HG03095 (cell line): ENCODE measurements at regions not wholly inside any gene's neighbourhood (a gene's known extent, or its start where the extent isn't known, plus 50 kb on each side); places are given as distances from the start of the nearest gene placed in this dataset.

Experiments used
- ATAC-seq: cut with Tn5 transposase; IDR thresholded peaks from one replicate; pipeline ENCODE4 v1.9.1; 2021; ENCODE audit warnings: moderate library complexity; ENCODE audit not compliant: unreplicated experiment

- no peak for ATAC-seq
These were observed 196.1 kb upstream of the CTAGE1 start for GRCh38 chr18:22613788-22614187.

GRCh38 chr18:22623513-22623912, 205.8 kb upstream of the CTAGE1 start:
- no peak for ATAC-seq

GRCh38 chr18:22624176-22624575, 206.5 kb upstream of the CTAGE1 start:
- ATAC-seq = no peak

- ATAC-seq = no peak
These were observed 207.7 kb upstream of the CTAGE1 start for GRCh38 chr18:22625406-22625805.

GRCh38 chr18:22626771-22627170, 209.1 kb upstream of the CTAGE1 start:
- no peak for ATAC-seq

GRCh38 chr18:22627506-22627905, 209.8 kb upstream of the CTAGE1 start:
- ATAC-seq = no peak

GRCh38 chr18:22628795-22629510, 211.2 kb upstream of the CTAGE1 start:
- ATAC-seq = no peak

GRCh38 chr18:22630980-22631379, 213.3 kb upstream of the CTAGE1 start:
- ATAC-seq = no peak

GRCh38 chr18:22632191-22632590, 214.5 kb upstream of the CTAGE1 start:
- ATAC-seq = no peak

GRCh38 chr18:22634464-22634863, 216.7 kb upstream of the CTAGE1 start:
- no peak for ATAC-seq

- no peak for ATAC-seq
These were observed 220.1 kb upstream of the CTAGE1 start for GRCh38 chr18:22637787-22638186.

- ATAC-seq = no peak
These were observed 221.3 kb upstream of the CTAGE1 start for GRCh38 chr18:22639026-22639463.

GRCh38 chr18:22639561-22639960, 221.8 kb upstream of the CTAGE1 start:
- ATAC-seq = no peak

- ATAC-seq = no peak
These were observed 222.6 kb upstream of the CTAGE1 start for GRCh38 chr18:22640281-22640842.

GRCh38 chr18:22641958-22642357, 224.2 kb upstream of the CTAGE1 start:
- no peak for ATAC-seq

GRCh38 chr18:22643731-22644130, 226.0 kb upstream of the CTAGE1 start:
- no peak for ATAC-seq

- no peak for ATAC-seq
These were observed 232.5 kb upstream of the CTAGE1 start for GRCh38 chr18:22650247-22650646.

- no peak for ATAC-seq
These were observed 239.9 kb upstream of the CTAGE1 start for GRCh38 chr18:22657619-22658018.

GRCh38 chr18:22658318-22658717, 240.6 kb upstream of the CTAGE1 start:
- no peak for ATAC-seq

GRCh38 chr18:22663378-22663777, 245.7 kb upstream of the CTAGE1 start:
- no peak for ATAC-seq

GRCh38 chr18:22666411-22666940, 248.8 kb upstream of the CTAGE1 start:
- ATAC-seq = no peak

- ATAC-seq = no peak
These were observed 249.4 kb upstream of the CTAGE1 start for GRCh38 chr18:22667156-22667555.
